Activated naive CD4-positive, alpha-beta T cell treated with anti-CD3 and anti-CD28 coated beads, Interleukin-2, amount 50 U/mL, for 72 hours (primary cell): ENCODE measurements at regions not wholly inside any gene's neighbourhood (a gene's known extent, or its start where the extent isn't known, plus 50 kb on each side); places are given as distances from the start of the nearest gene placed in this dataset.

Experiments
- ATAC-seq, 2 donors: fragments of 150-1000 bp; cut with Tn5 transposase; 2 replicates each; pipeline ENCODE4 v1.10.0; 2021; ENCODE audit warnings: mild to moderate bottlenecking in 2 of 2, moderate library complexity in 2 of 2
- DNase-seq, 2 donors: peaks; one replicate each; pipeline ENCODE4 v3.0.0; 2021 to 2022; ENCODE audit warnings: low spot score in 2 of 2
- H3K27ac Mint-ChIP-seq, 2 donors: one replicate each; pipeline ENCODE4 v1.8.0; 2022; ENCODE audit warnings: mild to moderate bottlenecking in 2 of 2, mixed read lengths in 2 of 2
- H3K36me3 Mint-ChIP-seq, 2 donors: one replicate each; pipeline ENCODE4 v1.8.0; 2022; ENCODE audit warnings: mixed read lengths in 2 of 2
- H3K9me3 Mint-ChIP-seq, 2 donors: one replicate each; pipeline ENCODE4 v1.8.0; 2022; ENCODE audit warnings: mixed read lengths in 2 of 2

GRCh38 chr2:140011287-140011686 lies 1231.1 kb upstream of the NXPH2 start:
- Mint-ChIP-seq H3K36me3 (no peaks in the 10 kb centered on the region), H3K27ac (no peak overlapping the region), H3K9me3 (peaks cover 19 to 26% of the 10 kb centered on the region in 2 donors)
- ATAC-seq (no peak), DNase-seq (no peak)

GRCh38 chr2:140002110-140002509 lies 1221.9 kb upstream of the NXPH2 start:
- peaks cover 11 to 18% of the 10 kb centered on the region in 2 donors for H3K9me3 Mint-ChIP-seq
- no peak overlapping the region for H3K27ac Mint-ChIP-seq
- DNase-seq: no peak
- H3K36me3 Mint-ChIP-seq: no peaks in the 10 kb centered on the region
- no peak for ATAC-seq

- Mint-ChIP-seq H3K27ac (no peak overlapping the region), H3K9me3 (peaks cover 14 to 27% of the 10 kb centered on the region in 2 donors), H3K36me3 (peaks cover 0 to 5% of the 10 kb centered on the region in 2 donors)
- no peak for ATAC-seq
- no peak for DNase-seq
Observed at GRCh38 chr2:139992711-139993345, 1212.6 kb upstream of the NXPH2 start.

GRCh38 chr2:139992078-139992477 lies 1211.9 kb upstream of the NXPH2 start:
- DNase-seq (no peak), ATAC-seq (no peak)
- Mint-ChIP-seq H3K36me3 (peaks cover 0 to 5% of the 10 kb centered on the region in 2 donors), H3K27ac (no peak overlapping the region), H3K9me3 (peaks cover 14 to 34% of the 10 kb centered on the region in 2 donors)

- no peak for ATAC-seq
- Mint-ChIP-seq H3K27ac (no peak overlapping the region), H3K9me3 (peaks cover 10 to 28% of the 10 kb centered on the region in 2 donors), H3K36me3 (peaks cover 0 to 5% of the 10 kb centered on the region in 2 donors)
- DNase-seq: no peak
Observed at GRCh38 chr2:139990646-139991335, 1210.6 kb upstream of the NXPH2 start.

- ATAC-seq (no peak), DNase-seq (no peak)
- Mint-ChIP-seq H3K27ac (no peak overlapping the region), H3K36me3 (peaks cover 0 to 23% of the 10 kb centered on the region in 2 donors), H3K9me3 (peaks cover 21 to 28% of the 10 kb centered on the region in 2 donors)
Observed at GRCh38 chr2:139969323-139969722, 1189.1 kb upstream of the NXPH2 start.

GRCh38 chr2:139968588-139968987 lies 1188.4 kb upstream of the NXPH2 start:
- DNase-seq (no peak), ATAC-seq (no peak)
- peaks cover 0 to 23% of the 10 kb centered on the region in 2 donors for H3K36me3 Mint-ChIP-seq
- peaks cover 20 to 27% of the 10 kb centered on the region in 2 donors for H3K9me3 Mint-ChIP-seq
- no peak overlapping the region for H3K27ac Mint-ChIP-seq

- no peak for ATAC-seq
- Mint-ChIP-seq H3K9me3 (peaks cover 11 to 18% of the 10 kb centered on the region in 2 donors), H3K36me3 (peaks cover 0 to 17% of the 10 kb centered on the region in 2 donors), H3K27ac (no peak overlapping the region)
- no peak for DNase-seq
Observed at GRCh38 chr2:139967665-139968064, 1187.5 kb upstream of the NXPH2 start.

- no peak for ATAC-seq
- H3K9me3 Mint-ChIP-seq: peaks cover 6 to 21% of the 10 kb centered on the region in 2 donors
- no peak overlapping the region for H3K27ac Mint-ChIP-seq
- no peak for DNase-seq
- H3K36me3 Mint-ChIP-seq: peaks cover 0 to 3% of the 10 kb centered on the region in 2 donors
Observed at GRCh38 chr2:139964721-139965440, 1184.7 kb upstream of the NXPH2 start.

GRCh38 chr2:139963863-139964355 lies 1183.7 kb upstream of the NXPH2 start:
- ATAC-seq (no peak), DNase-seq (no peak)
- Mint-ChIP-seq H3K9me3 (peaks cover 4 to 21% of the 10 kb centered on the region in 2 donors), H3K27ac (no peak overlapping the region), H3K36me3 (no peaks in the 10 kb centered on the region)

GRCh38 chr2:139949242-139949972 lies 1169.2 kb upstream of the NXPH2 start:
- Mint-ChIP-seq H3K9me3 (peaks cover 25 to 31% of the 10 kb centered on the region in 2 donors), H3K36me3 (peaks cover 0 to 5% of the 10 kb centered on the region in 2 donors), H3K27ac (no peak overlapping the region)
- ATAC-seq: no peak
- no peak for DNase-seq

- Mint-ChIP-seq H3K36me3 (peaks cover 0 to 5% of the 10 kb centered on the region in 2 donors), H3K27ac (no peak overlapping the region), H3K9me3 (peaks cover 28 to 35% of the 10 kb centered on the region in 2 donors)
- no peak for DNase-seq
- no peak for ATAC-seq
Observed at GRCh38 chr2:139946690-139947089, 1166.5 kb upstream of the NXPH2 start.

GRCh38 chr2:139940686-139941085 lies 1160.5 kb upstream of the NXPH2 start:
- Mint-ChIP-seq H3K9me3 (peaks cover 18 to 32% of the 10 kb centered on the region in 2 donors), H3K27ac (no peak overlapping the region), H3K36me3 (peaks cover 0 to 7% of the 10 kb centered on the region in 2 donors)
- ATAC-seq (no peak), DNase-seq (no peak)

GRCh38 chr2:139925903-139926302 lies 1145.7 kb upstream of the NXPH2 start:
- peaks cover 0 to 4% of the 10 kb centered on the region in 2 donors for H3K9me3 Mint-ChIP-seq

GRCh38 chr2:139924070-139924469 lies 1143.9 kb upstream of the NXPH2 start:
- no peak for ATAC-seq
- no peaks in the 10 kb centered on the region for H3K36me3 Mint-ChIP-seq
- H3K9me3 Mint-ChIP-seq: peaks cover 5 to 7% of the 10 kb centered on the region in 2 donors
- DNase-seq: no peak
- no peak overlapping the region for H3K27ac Mint-ChIP-seq

More at GRCh38 chr2:139925903-139926302, 1145.7 kb upstream of the NXPH2 start:
- Mint-ChIP-seq H3K36me3 (peaks cover 0 to 6% of the 10 kb centered on the region in 2 donors), H3K27ac (no peak overlapping the region)
- DNase-seq: no peak
- ATAC-seq: no peak

- peaks cover 5 to 14% of the 10 kb centered on the region in 2 donors for H3K9me3 Mint-ChIP-seq
- DNase-seq (no peak), ATAC-seq (no peak)
- H3K36me3 Mint-ChIP-seq: no peaks in the 10 kb centered on the region
- no peak overlapping the region for H3K27ac Mint-ChIP-seq
Observed at GRCh38 chr2:139918982-139919381, 1138.8 kb upstream of the NXPH2 start.
